SIG-M5 treated with dmso at 0.1 percent for 504 hours (cell line): ENCODE measurements at regions not wholly inside any gene's neighbourhood (a gene's known extent, or its start where the extent isn't known, plus 50 kb on each side); places are given as distances from the start of the nearest gene placed in this dataset.
A peak's percentile ranks its signal among the peaks of the same experiment; 100 is the strongest.
"Not testable (repeated sequence)": the region's sequence is repeated elsewhere in the genome, so short reads cannot be mapped to it uniquely, and the experiment has no call there.

Experiments used
- DNase-seq: peaks from one replicate; lab custom pipeline; 2025; ENCODE audit not compliant: unreplicated experiment; lab: John Stamatoyannopoulos, UW

- DNase-seq: no peak
Observed at GRCh38 chr6:67916399-67916798, 718.7 kb upstream of the ADGRB3 start.

DNA sequence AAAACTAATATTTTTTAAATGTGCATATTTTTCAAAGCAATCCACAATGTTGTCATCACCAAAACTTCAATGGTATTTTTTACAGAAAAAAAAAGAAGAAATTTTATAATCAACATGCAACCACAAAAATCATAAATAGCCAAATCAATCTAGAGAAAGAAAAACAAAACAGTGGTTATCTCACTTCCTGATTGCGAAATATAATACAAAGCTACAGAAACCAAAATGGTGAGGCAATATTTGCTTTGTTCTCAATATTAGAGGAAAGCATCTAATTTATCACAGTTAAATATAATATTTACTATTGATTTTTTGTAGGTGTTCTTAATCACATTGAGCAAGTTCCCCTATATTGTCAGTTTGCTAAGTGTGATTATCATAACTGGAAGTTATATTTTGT is 720.7 kb upstream of the ADGRB3 start:
- no peak for DNase-seq

DNA sequence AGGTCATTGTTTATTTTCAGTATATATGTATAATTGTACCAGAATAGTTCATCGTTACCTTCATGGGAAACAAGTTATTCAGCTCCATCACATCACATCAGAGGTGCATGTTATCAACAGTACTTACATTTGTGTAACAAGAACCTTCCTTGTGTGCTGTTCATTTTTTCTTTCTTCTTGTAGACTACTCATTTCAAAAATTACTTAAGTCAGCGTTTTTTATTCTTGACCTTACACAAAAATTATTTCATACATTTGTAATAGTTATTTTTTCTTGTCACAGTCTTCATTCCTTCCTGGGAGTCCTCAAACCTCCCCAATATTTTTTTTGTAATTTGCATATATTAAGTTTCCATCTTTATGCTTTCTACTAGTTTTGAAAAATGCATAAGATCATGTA is 725.7 kb upstream of the ADGRB3 start:
- no peak for DNase-seq

DNA sequence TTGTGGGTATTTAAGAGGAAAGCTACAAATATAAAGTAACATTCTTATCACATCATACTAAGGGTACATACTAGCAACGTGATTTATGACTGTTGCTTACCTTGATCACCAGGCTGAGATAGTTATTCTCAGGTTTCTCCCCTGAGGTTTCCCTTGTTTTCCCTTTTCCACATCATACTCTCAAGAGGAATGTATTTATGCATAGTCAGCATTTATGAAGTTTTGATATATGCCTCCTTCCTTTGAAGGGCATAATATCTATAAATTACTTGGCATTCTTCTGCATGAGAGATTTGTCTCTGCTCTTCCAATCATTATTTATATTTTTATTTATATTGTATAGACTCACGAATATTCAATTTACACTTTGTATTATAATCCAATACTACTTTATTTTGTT is 726.7 kb upstream of the ADGRB3 start:
- DNase-seq: no peak

DNA sequence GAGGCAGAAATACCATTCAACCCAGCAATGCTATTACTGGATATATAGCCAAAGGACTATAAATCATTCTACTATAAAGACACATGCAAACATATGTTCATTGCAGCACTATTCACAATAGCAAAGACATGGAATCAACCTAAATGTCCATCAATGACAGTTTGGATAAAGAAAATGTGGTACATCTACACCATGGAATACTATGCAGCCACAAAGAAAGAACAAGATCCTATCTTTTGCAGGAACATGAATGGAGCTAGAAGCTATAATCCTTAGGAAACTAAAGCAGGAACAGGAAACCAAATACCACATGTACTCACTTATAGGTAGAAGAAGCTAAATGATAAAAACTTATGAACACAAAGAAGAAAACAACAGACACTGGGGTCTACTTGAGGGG is 730.3 kb upstream of the ADGRB3 start:
- not testable (repeated sequence) for DNase-seq

DNA sequence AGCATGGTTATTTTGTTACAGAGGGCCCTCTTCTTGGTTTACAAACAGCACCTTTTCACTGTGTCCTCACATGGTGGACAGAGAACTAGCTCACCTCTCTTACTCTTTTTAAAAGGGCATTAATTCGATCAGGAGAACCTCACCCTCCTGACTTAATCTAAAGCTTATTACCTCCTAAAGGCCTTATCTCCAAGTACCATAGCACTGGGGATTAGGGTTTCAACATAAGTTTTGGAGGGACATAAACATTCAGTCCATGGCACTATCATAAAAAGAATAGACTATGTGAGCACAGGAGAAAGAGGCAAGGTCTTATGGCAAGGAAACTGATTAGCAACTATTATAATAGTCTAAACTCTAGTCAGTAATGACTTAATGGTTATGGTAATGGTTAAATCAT is 736.2 kb upstream of the ADGRB3 start:
- no peak for DNase-seq

DNA sequence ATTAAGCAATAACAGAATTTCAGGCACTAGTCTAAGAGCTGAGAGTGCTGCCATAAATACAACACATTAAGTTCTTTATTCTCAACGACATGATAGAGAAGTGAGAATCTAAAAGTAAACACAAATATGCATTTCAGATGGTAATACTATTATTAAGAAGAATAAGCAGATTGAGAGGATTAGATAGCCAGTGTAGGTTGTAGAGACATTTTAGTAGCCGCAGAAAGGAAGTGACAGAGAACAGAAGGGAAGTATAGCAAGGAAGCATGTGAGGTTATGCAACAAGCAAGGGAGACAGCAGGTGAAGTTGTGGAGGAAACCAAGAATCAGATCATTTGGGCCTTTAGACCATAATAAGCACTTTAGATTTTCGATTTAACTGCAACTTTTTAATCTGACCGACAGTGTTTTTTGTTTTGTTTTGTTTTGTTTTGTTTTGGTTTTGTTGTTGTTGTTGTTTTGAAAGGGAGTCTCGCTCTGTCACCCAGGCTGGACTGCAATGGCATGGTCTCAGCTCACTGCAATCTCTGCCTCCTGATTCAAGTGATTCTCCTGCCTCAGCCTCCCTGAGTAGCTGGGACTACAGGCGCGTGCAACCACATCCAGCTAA is 737.0 kb upstream of the ADGRB3 start:
- peak; percentile 2 for DNase-seq

DNA sequence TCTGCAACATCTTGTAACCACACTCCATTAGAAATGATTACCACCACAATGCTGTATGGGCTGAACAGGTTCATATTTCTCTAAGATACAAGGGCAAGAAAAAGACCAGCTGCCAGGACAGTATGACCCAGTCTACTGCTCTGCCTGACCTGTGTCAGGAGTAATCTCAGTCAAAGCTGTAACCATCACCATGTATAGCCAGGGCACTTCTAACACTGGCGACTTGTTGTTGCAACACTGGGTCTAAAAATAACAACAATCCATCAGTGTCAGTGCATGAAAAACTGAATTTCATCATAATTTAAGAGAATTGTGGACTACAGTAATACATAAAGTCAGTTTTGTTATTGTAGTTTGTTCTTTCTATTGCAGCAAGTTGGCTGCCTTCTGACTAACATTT is 738.6 kb upstream of the ADGRB3 start:
- no peak for DNase-seq

DNA sequence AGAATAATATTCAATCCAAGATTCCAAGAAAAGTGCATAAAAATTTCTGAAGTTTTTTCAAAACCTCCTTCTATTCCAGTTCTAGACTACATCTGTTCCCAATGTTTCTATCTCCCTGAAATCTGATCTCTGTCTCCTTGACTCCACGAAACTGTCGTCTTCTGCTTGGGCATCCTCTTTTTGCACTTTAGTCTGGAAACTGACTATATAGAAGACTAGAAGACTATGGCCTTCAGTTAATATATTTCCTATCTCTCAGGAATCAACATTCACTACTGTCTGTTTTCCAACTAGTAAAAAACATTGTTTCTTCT is 745.4 kb upstream of the ADGRB3 start:
- DNase-seq: no peak

- DNase-seq: peak; percentile 1
Observed at GRCh38 chr6:67888886-67889681, 746.0 kb upstream of the ADGRB3 start.

DNA sequence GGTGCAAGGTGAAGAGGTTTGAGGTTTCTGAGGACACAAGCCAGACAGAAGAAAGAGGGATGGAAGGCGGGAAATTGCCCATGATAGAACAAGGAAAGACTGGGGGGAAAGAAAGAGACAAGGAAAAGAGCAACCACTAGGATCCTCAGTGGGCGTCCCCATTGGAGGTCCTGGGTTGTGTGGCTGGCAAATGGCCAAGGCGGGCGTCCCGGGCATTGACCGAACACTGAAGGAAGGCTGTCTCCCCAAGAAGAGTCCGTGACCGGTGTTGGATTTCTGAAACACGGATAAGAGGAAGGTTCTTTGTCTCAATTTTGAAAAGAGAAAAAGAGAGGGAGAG is 746.6 kb upstream of the ADGRB3 start:
- no peak for DNase-seq

- DNase-seq: no peak
Observed at GRCh38 chr6:67887747-67888545, 747.1 kb upstream of the ADGRB3 start.

DNA sequence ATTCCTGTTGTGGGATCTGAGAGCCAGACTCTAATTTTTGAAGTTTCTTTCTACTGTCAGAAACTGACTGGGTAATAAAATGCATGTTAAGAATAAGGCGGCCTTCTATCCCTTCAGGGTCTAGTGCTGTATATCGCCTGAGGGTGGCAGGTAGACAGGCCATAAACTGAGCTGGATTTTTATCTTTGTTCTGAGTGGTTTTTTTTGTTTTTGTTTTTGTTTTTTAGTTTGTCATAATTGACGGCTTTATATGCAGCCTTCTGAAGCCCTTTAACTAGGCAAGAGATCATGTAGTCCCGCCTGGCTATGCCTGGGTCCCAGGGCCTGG is 747.7 kb upstream of the ADGRB3 start:
- DNase-seq: no peak

DNA sequence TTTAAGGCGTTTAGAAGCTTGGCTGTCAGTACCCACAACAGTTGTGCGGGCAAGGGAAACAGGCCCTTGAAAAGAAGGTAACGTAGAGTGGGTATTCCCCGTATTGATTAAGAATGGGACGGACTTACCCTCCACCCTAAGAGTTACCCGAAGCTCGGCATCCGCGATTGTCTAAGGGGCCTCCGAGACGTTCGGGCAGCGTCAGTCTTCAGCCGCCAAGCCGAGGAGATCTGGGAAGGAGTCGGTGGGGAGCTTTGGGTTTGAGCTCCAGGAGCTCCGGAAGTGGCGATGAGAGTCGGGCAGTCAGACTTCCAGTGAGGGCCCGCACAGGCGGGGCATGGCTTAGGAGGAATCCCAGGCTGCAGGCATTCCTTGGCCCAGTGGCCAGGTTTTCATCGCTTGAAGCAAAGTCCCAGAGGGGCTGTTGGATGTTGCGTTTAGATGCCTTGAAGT is 748.2 kb upstream of the ADGRB3 start:
- DNase-seq: no peak

DNA sequence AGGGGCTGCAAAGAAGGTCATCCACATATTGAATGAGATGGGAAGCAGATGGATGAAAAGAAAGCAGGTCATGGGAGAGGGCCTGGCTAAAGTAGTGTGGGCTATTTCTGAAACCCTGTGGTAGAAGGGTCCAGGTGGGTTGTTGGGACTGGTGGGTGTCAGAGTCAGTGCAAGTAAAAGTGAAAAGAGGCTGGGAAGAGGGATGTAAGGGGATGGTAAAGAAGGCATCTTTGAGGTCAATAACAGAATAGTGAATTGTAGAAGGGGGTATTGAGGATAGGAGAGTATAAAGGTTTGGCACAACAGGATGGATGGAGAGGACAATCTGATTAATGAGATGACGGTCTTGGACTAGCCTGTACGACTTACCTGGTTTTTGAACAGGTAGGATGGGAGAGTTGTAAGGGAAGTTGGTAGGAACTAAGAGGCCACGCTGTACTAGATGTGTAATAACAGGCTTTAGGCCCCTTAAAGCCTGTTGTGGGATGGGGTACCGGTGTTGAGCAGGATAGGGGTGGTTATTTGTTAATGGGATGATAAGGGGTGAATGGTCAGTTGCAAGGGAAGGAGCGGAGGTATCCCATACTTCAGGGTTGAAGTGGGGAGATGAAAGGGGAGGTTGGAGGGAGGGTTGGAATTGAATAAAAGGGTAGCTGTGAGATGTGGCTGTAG is 748.9 kb upstream of the ADGRB3 start:
- no peak for DNase-seq

DNA sequence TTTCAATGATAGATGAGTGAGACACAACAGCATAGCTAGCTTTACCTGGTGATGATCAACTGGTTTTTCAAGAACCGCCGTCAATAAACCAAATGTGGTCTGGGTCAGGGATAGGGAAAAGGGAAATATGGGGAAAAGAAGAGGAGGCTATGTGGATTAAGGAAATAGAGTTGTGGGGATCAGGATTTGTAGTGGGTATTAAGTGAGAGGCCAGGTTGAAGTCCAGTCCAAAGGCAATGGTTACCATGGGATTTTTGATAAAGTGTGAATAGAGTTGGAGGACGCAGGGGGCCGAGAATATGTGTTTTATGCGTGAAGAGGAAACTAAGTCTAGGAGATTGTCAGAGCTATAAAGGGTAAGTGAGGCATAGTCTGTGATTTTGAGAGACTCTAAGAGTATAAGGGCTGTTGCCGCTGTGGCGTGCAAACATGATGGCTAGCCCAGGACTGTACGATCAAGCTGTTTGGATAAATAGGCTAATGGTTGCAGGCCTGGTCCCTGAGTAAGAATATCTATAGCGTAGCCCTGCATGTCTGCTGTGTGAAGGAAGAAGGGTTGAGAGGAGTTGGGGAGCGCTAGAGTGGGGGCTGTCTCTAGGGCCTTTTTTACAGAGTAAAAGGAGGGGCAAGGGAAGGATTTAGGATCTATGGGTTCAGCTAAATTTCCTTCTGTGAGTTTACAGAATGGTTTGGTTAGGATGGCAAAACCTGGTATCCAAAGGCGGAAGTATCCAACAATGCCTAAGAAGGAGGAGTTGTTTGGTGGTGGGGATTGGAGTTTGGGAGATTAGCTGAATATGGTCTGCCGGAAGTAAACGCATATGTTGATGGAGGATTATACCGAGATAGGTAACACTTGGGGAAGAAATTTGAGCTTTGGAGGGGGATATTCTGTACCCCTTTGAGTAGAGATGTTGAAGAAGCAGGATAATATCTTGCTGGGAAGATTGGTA is 749.7 kb upstream of the ADGRB3 start:
- DNase-seq: no peak

GRCh38 chr6:67884442-67884841 is 750.6 kb upstream of the ADGRB3 start:
- DNase-seq: no peak

DNA sequence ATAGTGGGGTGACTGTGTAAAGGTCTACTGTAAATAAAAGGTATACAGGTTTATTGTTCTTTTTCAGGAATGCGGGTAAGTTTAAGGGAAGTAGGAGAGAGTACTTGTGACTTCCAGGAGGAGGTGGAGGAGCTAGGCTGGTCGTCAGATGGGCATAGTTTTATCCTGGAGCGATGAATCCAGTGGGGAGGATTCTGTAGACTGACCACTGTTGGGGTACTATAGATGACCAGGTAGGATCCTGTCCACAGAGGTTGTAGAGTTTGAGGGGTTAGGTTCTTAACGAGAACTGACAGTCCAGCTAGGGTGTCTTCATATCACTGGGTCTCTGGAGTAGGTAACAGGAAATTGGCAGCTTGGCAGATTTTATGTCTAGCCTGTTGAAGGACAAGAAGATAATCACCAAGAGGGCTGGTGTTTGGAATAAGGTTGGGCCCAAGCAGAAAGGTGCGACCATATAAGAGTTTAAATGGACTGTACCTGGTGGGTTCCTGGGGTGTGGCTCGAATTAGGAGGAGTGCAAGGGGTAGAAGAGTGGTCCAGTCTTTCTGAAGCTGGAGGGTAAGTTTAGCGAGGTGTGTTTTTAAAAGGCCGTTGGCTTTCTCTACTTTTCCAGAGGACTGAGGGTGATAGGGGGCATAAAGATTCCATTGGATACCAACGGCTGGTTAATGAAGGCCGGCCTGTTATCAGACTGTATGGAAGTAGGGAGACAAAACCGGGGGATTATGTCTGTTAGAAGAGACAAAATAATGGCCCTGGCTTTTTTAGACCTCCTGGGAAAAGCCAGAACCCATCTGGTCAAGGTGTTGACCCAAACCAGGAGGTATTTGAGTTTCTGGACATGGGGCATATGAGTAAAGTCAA is 751.3 kb upstream of the ADGRB3 start:
- DNase-seq: no peak

GRCh38 chr6:67882436-67883311 is 752.4 kb upstream of the ADGRB3 start:
- no peak for DNase-seq
